ENCODE measurements at regions not wholly inside any gene's neighbourhood (a gene's known extent, or its start where the extent isn't known, plus 50 kb on each side); places are given as distances from the start of the nearest gene placed in this dataset.

GRCh38 chr5:89042746-89043145, 159.8 kb upstream of the MEF2C start:
- no peak overlapping the region for H3K4me3 ChIP-seq
- H3K27me3 ChIP-seq (replicated peaks in 1 of 7) = no peaks in the 10 kb centered on the region
- H3K4me1 ChIP-seq = peaks cover 0 to 17% (median 4%) of the 10 kb centered on the region in 6 donors
- TF ChIP-seq POLR2AphosphoS5 (IDR thresholded peaks at IDR 0.05) = no peak
- no peak for TF ChIP-seq CTCF (IDR thresholded peaks at IDR 0.05 in 8 of 11, conservative IDR thresholded peaks at IDR 0.05 in 3 of 11)
- TF ChIP-seq POLR2A (IDR thresholded peaks at IDR 0.05) = no peak
- intact Hi-C loops (cut with DNase I; ENCODE audit: low total_unique reads) = no loop called here
- no peaks in the 10 kb centered on the region for H3K9me3 ChIP-seq
- H3K27ac ChIP-seq = no peak overlapping the region
- no peak for DNase-seq
- H3K36me3 ChIP-seq = no peaks in the 10 kb centered on the region
- 88 to 100% (median 94%) methylated on average over 2 of the region's 2 CpGs for WGBS, 5 donors

DNA sequence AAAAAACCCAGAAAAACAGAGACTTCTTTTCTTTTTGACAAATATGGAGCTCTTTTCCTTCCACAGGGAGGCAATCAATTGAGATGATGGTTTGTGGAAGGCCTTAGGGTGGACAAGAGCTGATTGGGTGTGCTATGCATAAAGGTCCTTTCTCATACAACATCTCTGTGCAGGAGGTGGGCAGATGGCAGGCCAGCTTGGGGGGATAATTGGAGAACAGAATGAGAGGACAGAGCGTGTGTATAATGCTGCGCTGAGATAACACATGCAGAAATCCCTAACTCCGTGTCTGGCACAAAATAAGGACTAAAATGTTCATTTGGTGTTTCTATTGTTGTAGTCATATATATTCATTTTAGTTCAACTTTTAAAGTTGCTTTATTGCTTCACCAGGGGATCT, 159.0 kb upstream of the MEF2C start:
- 92 to 100% (median 93%) methylated on average over 3 of the region's 3 CpGs for WGBS, 5 donors
- Histone ChIP-seq H3K4me3 (no peak overlapping the region), H3K9me3 (no peaks in the 10 kb centered on the region), H3K4me1 (peaks cover 0 to 17% (median 6%) of the 10 kb centered on the region in 6 donors), H3K27me3 (replicated peaks in 1 of 7) (no peaks in the 10 kb centered on the region), H3K27ac (no peak overlapping the region), H3K36me3 (no peaks in the 10 kb centered on the region)
- no peak for TF ChIP-seq CTCF (IDR thresholded peaks at IDR 0.05 in 8 of 11, conservative IDR thresholded peaks at IDR 0.05 in 3 of 11)
- TF ChIP-seq POLR2A (IDR thresholded peaks at IDR 0.05) = no peak
- TF ChIP-seq POLR2AphosphoS5 (IDR thresholded peaks at IDR 0.05) = no peak
- intact Hi-C loops (cut with DNase I; ENCODE audit: low total_unique reads) = no loop called here
- DNase-seq = no peak

DNA sequence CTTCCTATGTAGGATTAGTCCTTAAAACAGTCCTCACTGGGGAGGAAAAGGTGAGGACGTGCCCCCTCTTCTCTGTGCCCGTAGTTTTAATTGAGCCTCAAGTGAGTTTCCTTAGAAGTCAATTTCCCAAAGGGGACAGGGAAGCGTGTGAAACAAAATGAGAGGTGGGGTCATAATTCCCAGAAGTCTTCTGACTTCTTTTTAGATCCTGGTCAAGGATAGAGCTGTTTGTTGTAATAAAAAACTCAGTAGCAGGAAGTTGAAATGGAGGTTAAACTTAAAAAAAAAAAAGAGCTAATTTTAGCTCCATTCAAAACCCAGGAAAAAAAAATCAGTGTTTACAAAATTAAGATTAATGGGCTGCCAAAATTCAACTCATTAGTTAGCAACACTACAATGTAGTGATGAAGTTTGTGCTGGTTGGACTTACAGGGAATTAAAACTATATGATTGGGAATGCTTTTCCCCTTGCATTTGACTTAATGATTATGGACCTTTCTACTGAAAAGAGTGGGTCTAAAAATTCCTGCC, 158.3 kb upstream of the MEF2C start:
- no peaks in the 10 kb centered on the region for H3K9me3 ChIP-seq
- 46 to 73% (median 55%) methylated on average over 3 of the region's 3 CpGs for WGBS, 5 donors
- DNase-seq = no peak
- no peaks in the 10 kb centered on the region for H3K36me3 ChIP-seq
- H3K4me1 ChIP-seq = peaks cover 0 to 17% (median 6%) of the 10 kb centered on the region in 6 donors
- H3K27ac ChIP-seq = no peak overlapping the region
- TF ChIP-seq CTCF (IDR thresholded peaks at IDR 0.05 in 8 of 11, conservative IDR thresholded peaks at IDR 0.05 in 3 of 11) (no peak), POLR2AphosphoS5 (IDR thresholded peaks at IDR 0.05) (no peak), POLR2A (IDR thresholded peaks at IDR 0.05) (no peak)
- no peak overlapping the region for H3K4me3 ChIP-seq
- no peaks in the 10 kb centered on the region for H3K27me3 ChIP-seq (replicated peaks in 1 of 7)
- intact Hi-C loops (cut with DNase I; ENCODE audit: low total_unique reads) = no loop called here

DNA sequence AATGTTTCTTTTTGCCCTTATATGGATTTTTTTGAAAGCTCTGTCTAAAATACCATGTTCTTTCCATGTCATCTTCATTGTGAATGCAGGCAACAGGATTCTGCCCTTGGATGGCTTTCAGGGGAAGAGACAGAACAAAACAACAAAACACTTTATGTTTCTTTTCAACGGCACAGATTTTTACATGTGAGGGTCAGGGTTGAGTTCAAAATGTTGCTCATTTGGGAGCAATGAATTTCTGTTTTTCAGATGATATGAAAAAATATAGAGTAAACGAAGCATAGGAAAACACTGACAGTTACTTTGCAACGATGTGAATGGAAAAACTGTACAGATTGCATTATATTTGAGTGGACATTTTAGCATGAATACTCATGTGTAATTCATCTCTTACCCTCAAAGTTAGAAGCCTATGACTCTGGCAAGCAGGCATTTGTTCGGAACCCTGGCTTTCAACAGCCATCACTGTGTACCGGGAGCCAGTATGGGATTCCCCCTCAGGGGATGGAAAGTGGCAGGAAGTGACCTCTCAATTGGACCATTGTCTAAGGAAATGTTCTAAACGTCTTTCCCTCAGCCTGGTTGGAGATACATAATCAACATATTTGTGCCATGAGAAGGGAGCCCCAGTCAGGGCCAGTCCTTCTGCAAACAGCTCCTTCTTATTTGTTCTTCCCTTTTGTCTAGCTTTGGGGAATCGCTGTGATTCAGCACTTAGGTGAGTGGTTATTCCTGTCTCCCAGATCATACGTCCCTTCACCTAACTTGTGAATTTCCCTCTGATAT, 153.9 kb upstream of the MEF2C start:
- Histone ChIP-seq H3K4me1 (peaks cover 0 to 10% (median 6%) of the 10 kb centered on the region in 6 donors), H3K4me3 (no peak overlapping the region), H3K27ac (no peak overlapping the region), H3K27me3 (replicated peaks in 1 of 7) (no peaks in the 10 kb centered on the region), H3K36me3 (no peaks in the 10 kb centered on the region), H3K9me3 (no peaks in the 10 kb centered on the region)
- DNase-seq = no peak
- 57 to 74% (median 65%) methylated on average over 8 of the region's 8 CpGs for WGBS, 5 donors
- TF ChIP-seq CTCF (IDR thresholded peaks at IDR 0.05 in 8 of 11, conservative IDR thresholded peaks at IDR 0.05 in 3 of 11) (no peak), POLR2A (IDR thresholded peaks at IDR 0.05) (no peak), POLR2AphosphoS5 (IDR thresholded peaks at IDR 0.05) (no peak)
- intact Hi-C loops (cut with DNase I; ENCODE audit: low total_unique reads) = no loop called here

Measured in spleen (tissue), 11 donors.